ENCODE measurements at regions not wholly inside any gene's neighbourhood (a gene's known extent, or its start where the extent isn't known, plus 50 kb on each side); places are given as distances from the start of the nearest gene placed in this dataset.

GRCh38 chr5:97417986-97418385 lies 234.9 kb upstream of the RIOK2 start:
- no peak for DNase-seq (ENCODE audit: low read depth)
- no peak for TF ChIP-seq CTCF (IDR thresholded peaks at IDR 0.05; ENCODE audit: insufficient read depth, low read depth, low read length)
- H3K4me3 ChIP-seq (ENCODE audit: low read depth, low read length), result no peak overlapping the region

DNA sequence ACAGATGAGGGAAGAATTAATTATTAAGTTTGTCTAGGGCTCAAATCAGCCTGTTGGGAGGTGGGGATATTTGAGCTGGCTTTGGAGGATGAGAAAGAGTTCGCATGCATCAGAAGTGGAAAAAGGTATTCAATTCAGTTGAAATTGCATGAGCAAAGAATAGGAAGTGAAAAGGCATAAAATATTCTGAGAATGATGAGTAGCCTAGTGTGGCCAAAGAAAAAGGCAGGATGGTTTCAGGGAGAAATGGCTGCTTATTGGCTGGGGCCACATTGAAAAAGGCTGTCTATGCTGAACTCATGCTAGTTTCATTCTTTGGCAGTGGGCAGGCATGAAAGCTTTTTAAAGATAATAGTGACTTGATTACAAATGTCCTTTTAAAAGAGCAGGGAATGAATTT lies 235.4 kb upstream of the RIOK2 start:
- DNase-seq (ENCODE audit: low read depth), result no peak
- H3K4me3 ChIP-seq (ENCODE audit: low read depth, low read length), result no peak overlapping the region
- TF ChIP-seq CTCF (IDR thresholded peaks at IDR 0.05; ENCODE audit: insufficient read depth, low read depth, low read length), result no peak

DNA sequence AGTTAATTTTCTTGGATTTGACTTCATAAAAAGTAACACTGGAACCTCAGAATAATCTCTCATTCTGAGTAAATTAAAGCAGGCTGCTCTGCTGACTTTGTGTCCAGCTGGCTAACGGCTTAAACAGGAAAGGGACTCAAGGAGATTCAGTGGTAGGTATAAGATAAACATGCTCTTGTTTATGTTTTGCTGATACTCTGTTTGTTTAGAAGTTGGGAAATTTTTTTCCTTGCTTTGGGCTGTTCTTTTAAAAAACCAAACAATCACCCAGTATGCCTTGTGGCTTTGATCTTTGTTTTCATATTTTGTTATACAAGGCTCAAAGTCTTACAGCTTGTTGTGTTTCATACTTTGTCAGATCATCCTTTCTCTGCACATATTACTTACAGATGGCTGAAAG lies 237.6 kb upstream of the RIOK2 start:
- DNase-seq (ENCODE audit: low read depth), result peak; percentile 77
- no peak for TF ChIP-seq CTCF (IDR thresholded peaks at IDR 0.05; ENCODE audit: insufficient read depth, low read depth, low read length)

DNA sequence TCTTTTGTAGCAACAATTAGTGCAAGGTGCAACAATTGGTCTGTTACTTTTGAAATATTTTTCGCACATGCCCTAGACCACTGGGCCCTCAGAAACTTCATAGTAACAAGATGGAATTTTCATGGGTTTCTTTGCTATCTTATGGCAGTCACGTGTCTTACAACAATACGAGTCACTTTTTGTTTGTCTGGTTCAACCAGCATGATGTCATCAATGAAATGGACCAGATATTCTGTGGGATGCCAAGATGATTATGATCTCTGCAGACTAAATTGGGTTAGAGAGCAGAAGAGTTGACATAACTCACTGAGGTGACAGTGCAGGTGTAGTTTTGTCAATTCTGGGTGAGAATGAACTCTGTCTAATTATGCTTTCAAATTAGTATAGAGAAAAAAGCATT lies 239.6 kb upstream of the RIOK2 start:
- no peak for DNase-seq (ENCODE audit: low read depth)
- H3K4me3 ChIP-seq (ENCODE audit: low read depth, low read length), result no peak overlapping the region
- TF ChIP-seq CTCF (IDR thresholded peaks at IDR 0.05; ENCODE audit: insufficient read depth, low read depth, low read length), result no peak

More for the DNA sequence above, 237.6 kb upstream of the RIOK2 start:
- no peak overlapping the region for H3K4me3 ChIP-seq (ENCODE audit: low read depth, low read length)

DNA sequence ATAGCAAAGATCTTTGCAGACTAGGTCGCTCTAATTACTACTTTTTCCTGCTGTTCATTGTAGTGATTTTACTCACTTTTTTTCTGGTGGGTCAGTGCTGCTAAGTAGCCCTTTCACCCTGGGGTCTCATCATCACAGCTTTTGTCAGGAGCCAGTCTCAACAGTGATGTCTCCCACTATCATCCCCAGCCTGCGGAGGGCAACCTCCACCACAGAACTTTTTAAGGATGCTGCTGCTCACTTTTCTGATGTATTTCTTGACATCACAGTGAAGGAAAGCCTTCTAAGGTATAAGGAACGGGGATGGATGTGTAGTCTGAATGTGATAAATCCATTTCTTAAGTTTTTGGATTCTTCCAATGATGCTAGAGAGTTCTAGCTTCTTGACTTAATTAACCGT lies 242.5 kb upstream of the RIOK2 start:
- peak; percentile 8 for DNase-seq (ENCODE audit: low read depth)
- H3K4me3 ChIP-seq (ENCODE audit: low read depth, low read length), result no peak overlapping the region
- TF ChIP-seq CTCF (IDR thresholded peaks at IDR 0.05; ENCODE audit: insufficient read depth, low read depth, low read length), result peak; percentile 45

DNA sequence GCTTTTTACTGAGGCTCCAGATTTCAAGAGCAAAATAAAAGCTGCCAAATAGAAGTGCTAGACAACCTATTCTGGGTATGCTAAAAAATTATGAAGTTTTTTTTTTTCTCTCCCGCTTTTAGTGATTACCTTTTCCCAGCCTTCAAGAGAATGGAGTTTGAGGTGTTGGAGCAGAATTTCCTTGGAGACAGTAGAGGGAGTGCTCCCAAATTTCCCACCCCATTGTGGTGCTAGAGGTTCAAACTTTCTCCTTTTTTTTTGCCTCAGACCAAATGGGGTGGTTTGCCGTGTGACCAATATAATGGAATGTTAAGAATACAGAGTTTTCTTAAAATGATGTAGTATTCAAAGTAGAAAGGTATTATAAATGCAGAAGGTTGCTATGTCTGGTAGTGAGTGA lies 244.2 kb upstream of the RIOK2 start:
- H3K4me3 ChIP-seq (ENCODE audit: low read depth, low read length), result no peak overlapping the region
- TF ChIP-seq CTCF (IDR thresholded peaks at IDR 0.05; ENCODE audit: insufficient read depth, low read depth, low read length), result no peak

GRCh38 chr5:97434021-97434420 lies 251.0 kb upstream of the RIOK2 start:
- no peak for TF ChIP-seq CTCF (IDR thresholded peaks at IDR 0.05; ENCODE audit: insufficient read depth, low read depth, low read length)
- no peak for DNase-seq (ENCODE audit: low read depth)
- no peak overlapping the region for H3K4me3 ChIP-seq (ENCODE audit: low read depth, low read length)

More for the DNA sequence above, 244.2 kb upstream of the RIOK2 start:
- no peak for DNase-seq (ENCODE audit: low read depth)

Data from fibroblast of villous mesenchyme (primary cell).